Eye (tissue), 1 donor: ENCODE measurements at regions not wholly inside any gene's neighbourhood (a gene's known extent, or its start where the extent isn't known, plus 50 kb on each side); places are given as distances from the start of the nearest gene placed in this dataset.
"Not testable (repeated sequence)": the region's sequence is repeated elsewhere in the genome, so short reads cannot be mapped to it uniquely, and the experiment has no call there.

Source experiments
- DNase-seq: peaks from one replicate; pipeline ENCODE4 v3.0.0-alpha.2; 2015

DNA sequence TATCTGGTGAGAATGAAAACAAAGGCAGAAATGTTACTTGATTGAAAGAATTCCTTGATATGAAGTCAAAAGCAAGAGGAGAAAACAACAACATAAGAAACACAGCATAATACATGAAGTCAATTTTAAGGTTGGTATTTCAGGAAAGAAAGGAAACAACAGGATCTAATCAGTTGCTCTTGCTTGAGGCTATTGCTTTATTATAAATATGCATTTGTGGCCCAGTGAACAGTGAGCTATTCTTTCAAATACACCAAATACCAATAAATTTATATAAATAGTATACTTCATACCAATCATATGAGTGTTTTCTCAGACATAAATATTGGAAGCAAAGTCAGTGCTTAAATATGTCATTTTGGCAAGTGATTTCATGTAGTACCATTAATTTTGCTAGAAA, 806.6 kb downstream of the NXPH1 start:
- no peak for DNase-seq

DNA sequence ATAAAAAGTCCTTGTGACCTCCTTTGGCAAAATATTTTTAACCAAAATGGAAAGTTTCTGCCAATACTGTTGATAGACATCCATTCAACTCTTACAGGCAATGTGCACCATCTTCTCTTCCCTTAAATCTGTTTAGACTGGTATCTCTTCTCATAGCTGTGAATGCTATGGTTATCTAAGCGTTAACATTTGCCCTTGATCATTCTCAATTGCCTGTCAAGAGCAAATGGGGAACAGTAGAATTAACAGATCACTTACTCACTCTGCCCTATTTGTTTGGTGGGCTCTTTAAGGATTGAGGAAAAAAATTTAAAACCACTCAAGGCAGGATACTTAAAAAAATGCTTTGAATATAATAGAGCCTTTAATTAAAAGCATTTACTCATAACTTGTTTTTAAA, 808.4 kb downstream of the NXPH1 start:
- no peak for DNase-seq

DNA sequence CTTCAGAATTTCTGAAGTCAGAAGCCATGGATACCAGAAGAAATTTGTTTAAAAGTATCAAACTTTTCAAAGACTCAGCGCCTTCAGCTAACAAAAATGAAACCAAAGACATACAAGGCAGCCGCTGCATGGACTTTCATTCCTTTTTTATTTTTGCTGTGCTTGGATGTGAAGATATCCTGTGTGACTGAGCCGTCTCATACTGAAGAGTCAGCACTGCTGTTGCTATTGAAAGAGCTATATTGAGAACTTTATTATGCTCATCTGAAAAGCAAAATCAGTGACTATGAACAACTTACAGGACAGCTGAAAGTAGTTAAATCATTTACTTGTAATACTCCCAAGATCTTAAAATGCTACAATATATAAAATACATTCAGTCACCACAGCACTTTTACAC, 809.2 kb downstream of the NXPH1 start:
- no peak for DNase-seq

DNA sequence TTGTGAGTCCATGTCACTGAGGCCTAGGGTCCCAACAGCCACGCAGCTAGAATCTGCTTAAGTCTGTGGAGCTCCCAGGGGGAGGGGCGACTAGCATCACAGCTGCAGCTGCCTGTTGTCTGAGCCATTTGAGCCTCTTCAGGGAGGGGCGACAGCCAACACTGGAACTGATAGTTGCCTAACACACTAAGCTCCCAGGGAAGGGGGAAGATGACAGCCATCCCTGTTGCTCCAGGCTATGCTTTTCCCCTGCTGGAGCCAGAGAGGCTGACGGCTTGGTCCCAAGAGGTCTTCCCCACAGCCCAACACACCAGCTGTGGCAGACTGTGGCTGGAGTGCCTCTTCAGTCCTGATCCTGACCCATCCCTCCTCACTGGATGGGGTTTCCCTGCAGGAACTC, 817.5 kb downstream of the NXPH1 start:
- peak; percentile 39 for DNase-seq

DNA sequence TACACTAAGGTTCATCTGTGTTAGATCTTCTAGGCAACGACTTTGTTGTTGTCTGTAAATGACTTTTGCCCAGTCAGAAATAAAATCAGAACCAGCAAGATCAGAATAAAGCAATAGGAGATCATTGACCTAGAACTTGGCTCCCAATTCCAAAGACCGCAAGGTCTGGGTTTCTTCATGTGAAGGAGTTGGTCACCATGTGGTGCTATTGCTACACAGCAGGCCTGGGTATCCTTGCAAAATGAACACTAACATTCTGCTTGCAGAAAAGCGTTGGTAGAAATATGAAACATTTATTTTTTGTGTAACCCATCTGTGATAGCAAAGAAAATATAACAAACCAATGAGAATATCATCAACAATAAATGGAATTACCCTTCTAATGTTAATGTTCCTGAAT, 831.0 kb downstream of the NXPH1 start:
- no peak for DNase-seq

DNA sequence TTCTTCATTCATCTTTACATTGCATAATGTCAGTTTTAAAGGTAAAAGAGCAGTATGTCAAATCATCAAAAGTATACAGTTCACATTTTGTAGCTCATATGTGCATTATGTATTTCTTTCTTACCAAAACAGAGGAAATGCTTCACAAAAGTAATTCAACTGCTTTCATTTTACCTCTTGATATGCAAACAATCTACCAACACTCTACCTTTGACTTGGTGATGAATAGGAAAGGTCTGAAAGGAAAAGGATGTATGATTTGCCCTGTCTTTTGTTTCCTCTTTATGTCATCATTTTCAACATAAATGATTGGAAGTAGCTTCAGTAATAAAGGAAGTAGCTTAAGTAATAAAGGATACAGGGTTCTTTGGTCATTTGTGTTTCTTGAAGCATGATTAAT, 846.7 kb downstream of the NXPH1 start:
- DNase-seq = no peak

DNA sequence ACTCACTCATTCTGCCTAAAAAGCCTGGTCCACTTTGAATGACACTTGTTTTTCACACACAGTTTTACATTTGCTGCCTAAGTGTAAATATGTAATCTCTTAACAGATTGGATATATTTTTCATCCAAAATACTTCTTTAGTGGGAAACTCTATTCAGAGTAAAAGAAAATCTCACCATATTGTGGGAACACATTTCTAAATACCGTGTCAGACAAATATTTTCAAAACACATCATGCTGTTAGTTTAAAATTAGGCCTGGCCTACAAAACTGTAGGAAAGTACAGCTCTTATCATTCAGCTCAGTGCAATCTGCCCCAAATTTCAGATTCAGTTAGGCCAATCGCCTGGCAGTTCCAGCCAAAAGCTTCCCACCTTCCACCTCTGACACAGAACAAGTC, 849.8 kb downstream of the NXPH1 start:
- no peak for DNase-seq

DNA sequence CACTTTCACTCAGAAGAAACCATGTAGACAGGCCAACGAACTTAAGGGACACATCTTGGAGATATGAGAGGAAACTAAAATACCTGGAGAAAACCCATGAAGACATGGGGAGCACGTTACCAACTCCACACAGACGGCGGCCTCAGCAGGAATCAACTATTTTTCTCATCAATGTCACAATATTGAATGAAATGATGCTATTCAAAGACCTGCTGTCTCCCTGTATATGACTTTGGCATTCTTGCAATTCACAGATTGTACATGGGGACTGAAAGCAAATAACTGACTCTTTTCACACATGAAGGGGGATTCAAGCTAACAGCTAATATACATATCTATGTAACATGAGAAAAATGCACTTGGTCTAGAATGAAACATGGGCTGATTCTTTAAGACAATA, 869.0 kb downstream of the NXPH1 start:
- DNase-seq = no peak

DNA sequence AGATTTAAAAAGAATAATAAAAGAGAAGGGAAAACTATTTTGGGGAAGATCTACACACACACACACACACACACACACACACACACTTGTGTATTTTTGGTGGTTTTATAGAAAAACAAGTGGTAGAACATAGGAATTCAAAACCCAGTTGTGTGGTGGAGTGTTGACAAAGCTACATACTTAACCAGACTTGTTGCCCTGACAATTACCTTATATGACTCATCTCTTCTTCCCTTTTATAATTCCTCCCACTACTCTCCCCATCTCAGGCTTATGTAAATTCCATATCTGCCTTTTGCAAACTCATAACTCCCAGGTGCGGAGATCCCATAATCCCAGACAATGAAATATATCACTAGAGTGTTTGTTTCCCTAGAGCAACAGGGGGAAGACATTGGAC, 873.7 kb downstream of the NXPH1 start:
- DNase-seq = no peak

DNA sequence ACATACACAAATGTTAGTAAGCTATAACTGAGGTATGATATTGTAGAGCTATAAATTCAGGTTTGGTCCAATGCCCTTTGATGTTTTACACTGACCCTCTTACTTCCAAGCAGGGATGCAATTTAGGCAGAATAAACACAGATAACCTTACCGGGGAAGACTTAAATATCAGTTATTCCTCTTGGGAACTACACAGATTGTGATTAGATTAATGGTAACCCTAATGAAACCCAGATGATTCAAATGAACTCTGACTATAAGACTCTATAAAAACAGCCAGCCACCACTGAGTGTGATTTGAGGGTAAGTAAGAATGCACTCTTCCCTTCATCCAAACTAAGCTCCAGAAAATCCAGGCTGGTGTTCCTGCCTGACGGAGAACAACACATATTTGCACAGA, 891.1 kb downstream of the NXPH1 start:
- no peak for DNase-seq

DNA sequence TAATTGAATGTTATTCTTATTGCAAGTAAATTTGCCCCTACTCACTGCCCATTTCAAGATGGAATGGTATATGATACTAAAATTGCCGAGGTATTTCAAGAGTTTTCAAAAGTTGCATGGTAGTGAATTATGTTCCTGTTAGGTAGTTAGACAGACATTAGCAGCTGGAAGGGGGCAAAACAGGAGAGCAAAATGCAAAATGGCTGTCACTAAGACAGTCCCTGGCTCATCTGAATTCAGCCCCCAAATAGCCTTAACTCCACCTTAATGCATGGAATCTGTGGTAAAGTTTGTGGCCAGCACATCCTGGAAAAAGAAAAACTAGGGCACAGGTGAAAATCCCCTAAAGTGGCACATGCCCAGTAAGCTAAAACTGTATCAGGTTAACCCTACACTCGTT, 894.9 kb downstream of the NXPH1 start:
- DNase-seq = no peak

DNA sequence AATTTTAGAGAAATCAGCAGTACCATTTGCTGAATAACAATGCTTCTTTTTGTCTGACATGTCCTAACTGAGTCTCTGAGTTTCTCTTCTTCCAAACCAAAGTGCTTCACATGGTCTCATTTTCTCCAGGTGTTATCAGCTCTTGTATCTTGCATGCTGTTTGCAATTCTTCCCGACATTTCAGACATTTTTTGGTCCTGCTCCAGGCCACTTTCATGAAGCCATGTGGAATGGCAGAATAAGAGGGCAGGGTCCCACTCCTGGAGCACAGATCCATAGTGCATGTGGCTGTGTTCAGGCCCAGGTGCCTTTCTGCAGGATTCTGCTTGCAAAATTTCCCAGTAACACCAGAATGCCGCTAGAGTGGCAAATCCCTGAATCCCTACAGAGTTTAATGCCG, 916.2 kb downstream of the NXPH1 start:
- no peak for DNase-seq

DNA sequence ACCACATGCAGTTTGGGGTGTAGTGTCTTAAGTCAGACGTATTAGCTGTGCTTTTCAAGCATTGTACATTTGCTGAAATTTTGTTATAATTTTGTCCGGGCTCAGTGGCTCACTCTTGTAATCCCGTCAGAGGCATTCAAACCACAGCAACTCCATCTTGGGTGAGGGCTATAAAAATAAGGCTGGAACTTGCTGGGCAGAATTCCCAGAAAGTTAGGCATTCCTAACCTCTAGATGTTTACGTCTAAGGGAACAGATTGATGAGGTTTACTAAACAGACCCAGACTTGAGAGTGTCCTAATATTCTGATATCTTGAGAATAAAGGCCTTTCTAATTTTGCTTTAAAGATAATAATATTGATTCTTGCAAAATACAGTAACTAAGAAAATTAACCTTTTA, 957.8 kb downstream of the NXPH1 start:
- no peak for DNase-seq

DNA sequence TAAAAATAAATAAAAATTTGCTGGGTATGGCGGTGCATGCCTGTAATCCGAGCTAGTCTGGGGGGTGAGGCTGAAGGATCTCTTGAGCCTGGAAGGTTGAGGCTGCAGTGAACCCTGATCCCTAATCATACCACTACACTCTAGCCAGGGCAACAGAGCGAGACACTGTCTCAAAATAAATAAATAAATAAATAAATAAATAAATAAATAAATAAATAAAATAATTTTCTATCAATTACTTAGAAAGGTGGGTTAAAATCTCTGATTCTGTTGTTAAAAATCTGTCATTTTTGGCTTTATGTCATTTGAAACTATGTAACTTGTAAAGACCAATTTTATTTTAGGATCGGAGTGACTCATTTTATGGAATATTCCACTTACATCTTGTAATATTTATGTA, 958.6 kb downstream of the NXPH1 start:
- DNase-seq = no peak

DNA sequence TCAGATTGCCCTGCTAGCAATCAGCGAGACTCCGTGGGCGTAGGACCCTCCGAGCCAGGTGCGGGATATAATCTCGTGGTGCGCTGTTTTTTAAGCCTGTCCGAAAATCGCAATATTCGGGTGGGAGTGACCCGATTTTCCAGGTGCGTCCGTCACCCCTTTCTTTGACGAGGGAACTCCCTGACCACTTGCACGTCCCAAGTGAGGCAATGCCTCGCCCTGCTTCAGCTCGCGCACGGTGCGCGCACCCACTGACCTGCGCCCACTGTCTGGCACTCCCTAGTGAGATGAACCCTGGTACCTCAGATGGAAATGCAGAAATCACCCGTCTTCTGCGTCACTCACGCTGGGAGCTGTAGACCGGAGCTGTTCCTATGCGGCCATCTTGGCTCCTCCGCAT, 971.0 kb downstream of the NXPH1 start:
- not testable (repeated sequence) for DNase-seq

DNA sequence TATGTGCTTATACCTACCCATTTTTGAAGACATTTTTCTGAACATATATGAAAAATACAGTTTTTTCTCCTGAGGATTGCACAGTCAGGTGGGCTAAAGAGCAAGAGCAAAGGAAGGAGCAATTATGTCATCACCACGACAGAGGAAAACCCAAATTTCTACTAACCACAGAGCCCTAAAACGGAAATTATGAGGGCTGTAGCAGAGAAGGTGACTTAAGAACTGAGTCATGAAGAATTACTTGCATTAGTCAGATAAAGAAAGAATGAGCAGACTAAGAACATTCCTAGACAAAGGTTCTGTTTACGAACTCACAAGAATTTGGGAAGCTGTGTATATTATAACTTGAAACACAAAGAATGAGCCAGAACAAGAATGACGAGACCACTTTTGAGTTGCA, 974.4 kb downstream of the NXPH1 start:
- no peak for DNase-seq

DNA sequence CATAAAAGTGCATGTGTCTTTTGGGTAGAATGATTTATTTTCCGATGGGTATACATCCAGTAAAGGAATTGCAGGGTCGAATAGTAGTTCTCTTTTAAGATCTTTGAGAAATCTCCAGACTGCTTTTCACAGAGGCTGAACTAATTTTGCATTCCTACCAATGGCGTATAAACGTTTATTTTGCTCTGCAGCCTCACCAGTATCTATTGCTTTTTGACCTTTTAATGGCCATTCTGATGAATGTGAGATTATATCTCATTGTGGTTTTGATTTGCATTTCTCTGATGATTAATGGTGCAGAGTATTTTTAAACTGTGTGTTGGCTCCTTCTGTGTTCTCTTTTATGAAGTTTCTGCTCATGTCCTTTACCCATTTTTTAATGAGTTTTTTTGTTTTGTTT, 1020.1 kb downstream of the NXPH1 start:
- no peak for DNase-seq

DNA sequence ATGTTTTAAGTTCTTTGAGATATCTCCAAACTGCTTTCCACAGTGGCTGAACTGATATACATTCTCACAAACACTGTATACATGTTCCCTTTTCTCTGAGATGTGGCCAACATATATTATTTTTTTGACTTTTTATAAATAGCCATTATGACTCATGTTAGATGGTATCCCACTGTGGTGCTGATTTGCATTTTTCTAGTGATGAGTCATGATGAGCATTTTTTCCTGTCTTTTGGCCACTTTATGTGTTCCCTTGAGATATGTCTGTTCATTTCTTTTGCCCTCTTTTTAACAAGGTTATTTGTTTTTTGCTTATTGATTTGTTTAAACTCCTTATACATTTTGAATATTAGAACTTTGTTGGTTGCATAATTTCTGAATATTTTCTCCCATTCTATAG, 1055.1 kb downstream of the NXPH1 start:
- DNase-seq = no peak

DNA sequence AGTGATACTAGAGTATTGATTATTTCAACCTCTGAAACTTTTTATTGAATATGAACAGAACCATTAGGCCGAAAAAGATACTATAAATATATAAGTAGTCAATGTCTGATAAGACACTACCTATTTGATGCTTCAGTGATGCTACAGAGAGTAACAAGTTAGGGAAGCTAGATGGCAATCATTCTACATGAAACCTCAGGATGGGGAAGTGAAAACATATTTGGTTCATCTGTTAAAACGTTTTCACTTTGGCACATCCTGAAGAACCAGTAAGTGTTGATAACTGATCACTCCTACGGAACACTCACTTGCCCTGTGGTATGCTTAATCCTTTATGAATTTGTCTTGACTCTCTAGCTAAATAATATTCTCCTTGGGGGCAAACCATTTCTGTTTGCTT, 1064.9 kb downstream of the NXPH1 start:
- no peak for DNase-seq

DNA sequence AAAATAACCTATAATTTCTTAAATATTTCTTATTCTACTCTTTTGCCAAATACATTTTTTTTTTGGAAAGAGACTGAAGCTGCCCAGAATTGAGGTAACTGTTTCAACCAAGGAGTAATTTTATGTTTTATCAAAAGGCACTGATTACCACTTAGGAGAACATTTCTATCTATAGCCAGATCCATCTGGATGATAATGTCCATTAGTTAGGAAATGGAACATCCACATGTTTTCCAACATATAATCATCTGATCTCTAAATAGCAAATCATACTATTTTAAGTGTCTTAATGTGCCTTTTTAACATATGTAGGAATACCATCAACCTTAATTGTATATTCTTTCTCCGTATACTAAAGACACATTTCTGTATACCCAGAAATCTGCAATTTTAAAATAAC, 1068.9 kb downstream of the NXPH1 start:
- DNase-seq = no peak

DNA sequence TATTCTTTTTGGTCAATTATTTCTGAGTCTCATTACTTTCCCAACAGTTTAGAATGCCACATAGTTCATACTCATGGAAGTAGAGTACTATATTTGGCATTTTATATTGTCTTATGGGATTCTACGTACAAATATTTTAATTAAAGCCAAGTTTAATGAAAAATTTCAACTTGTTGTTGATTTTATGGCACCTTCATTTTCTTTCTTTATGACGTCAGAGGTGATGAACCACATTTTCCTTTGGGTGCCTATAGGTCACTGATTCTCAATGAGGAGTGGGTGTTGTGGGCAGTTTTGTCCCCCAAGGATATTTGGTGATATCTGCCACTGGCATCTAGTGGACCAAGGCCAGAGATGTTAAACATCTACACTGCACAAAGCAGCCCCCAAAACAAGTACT, 1071.3 kb downstream of the NXPH1 start:
- DNase-seq = no peak

DNA sequence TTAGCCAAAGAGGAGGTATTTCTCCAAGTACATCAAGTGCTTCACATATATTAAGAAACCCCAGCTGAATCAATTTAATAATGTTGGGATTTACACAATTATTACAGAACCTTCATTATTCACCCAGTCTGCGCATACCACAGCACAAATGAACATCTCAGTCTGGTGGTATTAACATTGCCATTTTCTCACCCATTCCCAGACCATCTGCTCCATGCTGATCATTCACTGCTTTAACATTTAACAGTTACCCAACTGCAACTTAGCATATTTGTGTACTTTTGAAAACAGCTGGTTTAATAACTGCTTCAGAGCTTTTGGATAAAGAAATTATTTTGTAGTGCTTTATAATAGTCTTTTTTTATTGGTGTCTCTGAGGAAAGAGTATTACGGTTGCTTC, 1072.1 kb downstream of the NXPH1 start:
- no peak for DNase-seq

DNA sequence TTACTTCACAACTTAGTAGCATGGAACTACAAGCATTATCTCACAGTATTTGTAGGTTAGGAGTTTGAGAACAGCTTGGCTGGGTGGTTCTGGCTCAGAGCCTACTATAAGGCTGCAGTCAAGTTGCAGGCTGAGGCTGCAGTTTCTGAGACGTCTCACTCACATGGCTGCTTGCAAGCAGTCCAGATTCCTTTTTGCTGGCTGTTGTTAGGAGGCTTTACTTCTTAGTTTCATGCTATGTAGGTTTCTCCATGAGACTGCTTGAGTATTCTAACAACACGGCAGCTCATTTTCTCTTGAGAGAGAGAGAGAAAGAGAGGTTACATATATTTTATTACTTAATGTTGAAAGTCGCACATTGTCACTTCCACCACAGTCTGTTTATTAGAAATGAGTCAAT, 1073.9 kb downstream of the NXPH1 start:
- DNase-seq = peak; percentile 30

DNA sequence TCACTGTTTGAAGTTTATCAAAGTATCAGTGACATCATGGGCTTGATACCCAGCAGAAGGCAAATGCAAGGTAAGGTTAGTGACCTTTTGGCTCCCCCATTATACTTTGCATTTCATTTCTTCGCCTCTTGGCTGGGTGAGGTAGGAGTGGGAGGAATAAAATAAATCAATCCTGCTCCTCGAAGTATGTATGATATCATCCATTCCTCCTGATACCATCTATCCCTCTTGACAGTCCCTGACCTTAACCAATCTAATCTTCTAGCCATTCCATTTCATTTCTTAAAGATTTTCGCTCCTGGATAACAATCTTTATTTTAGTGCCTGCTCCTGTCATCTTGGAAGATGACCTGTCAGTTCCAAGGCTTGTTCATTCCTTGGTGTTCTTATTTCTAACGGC, 1083.3 kb downstream of the NXPH1 start:
- no peak for DNase-seq

DNA sequence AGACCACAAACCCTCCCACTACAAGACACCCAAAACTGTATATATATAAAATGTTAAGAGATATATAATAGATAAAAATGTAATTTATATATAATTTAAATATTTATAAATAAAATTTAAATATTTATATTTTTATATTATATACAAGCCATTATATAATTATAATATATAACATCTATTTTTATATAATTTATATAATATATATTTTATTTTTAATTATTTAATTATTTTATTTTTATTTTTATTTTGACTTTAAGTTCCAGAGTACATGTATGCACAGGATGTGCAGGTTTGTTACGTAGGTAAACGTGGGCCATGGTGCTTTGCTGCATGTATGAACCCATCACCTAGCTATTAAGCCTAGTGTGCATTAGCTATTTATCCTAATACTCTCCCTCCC, 1090.2 kb downstream of the NXPH1 start:
- no peak for DNase-seq

DNA sequence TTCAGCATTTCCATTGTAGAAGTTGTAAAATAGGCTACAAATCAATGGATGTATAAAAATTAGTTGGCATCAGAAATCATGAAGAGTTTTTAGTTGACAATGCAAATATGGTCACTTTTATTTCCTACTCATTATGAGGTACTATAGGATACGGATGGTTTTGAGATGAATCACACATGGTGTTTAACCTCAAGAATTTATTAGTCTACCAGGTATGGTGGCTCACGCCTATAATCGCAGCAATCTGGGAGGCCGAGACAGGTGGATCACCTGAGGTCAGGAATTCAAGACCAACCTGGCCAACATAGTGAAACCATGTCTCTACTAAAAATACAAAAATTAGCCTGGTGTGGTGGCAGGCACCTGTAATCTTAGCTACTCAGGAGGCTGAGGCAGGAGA, 1119.0 kb downstream of the NXPH1 start:
- DNase-seq = not testable (repeated sequence)
